SK-N-SH (cell line): ENCODE measurements at regions not wholly inside any gene's neighbourhood (a gene's known extent, or its start where the extent isn't known, plus 50 kb on each side); places are given as distances from the start of the nearest gene placed in this dataset.

ENCODE experiments used
- CTCF ChIA-PET: fragments of 300-600, 350-600 bp; formaldehyde crosslinking; extraction: SDS; loops from one replicate; lab custom pipeline; 2021; lab: Yijun Ruan, JAX
- POLR2A ChIA-PET: fragments of 350-600 bp; sonication (Branson Sonifier 250); formaldehyde crosslinking; extraction: SDS; loops from one replicate; lab custom pipeline; 2020; ENCODE audit warnings: antibody characterized with exemption, inconsistent platforms; lab: Yijun Ruan, JAX
- DNase-seq: peaks from one replicate; pipeline ENCODE4 v3.0.0; 2012
- H2AFZ ChIP-seq: fragments of 200-600 bp; sonication (generic); 2 replicates; pipeline ENCODE4 v1.8.1; 2016; ENCODE audit warnings: antibody characterized with exemption, mild to moderate bottlenecking, low read depth
- H3F3A ChIP-seq: fragments of 200-600 bp; sonication (generic); replicated peaks from 2 replicates; pipeline ENCODE3; 2016; ENCODE audit warnings: antibody characterized with exemption, mild to moderate bottlenecking; ENCODE audit not compliant: insufficient read depth
- H3K27ac ChIP-seq, 2 experiments: fragments of 200-500 bp in 1 of 2; fragments of 200-600 bp in 1 of 2; sonication (Bioruptor generic) in 1 of 2; sonication (generic), shearing (Covaris generic) in 1 of 2; 2 replicates each; pipeline versions ENCODE4 v1.5.1 to v1.6.1; 2014 to 2016; ENCODE audit warnings: low read depth in 2 of 2, inconsistent platforms in 1 of 2, low read length in 1 of 2, mild to moderate bottlenecking in 1 of 2, mixed read lengths in 1 of 2
- H3K27me3 ChIP-seq: fragments of 200-600 bp; sonication (generic), shearing (Covaris generic); 2 replicates; pipeline ENCODE4 v1.6.1; 2016; ENCODE audit warnings: mixed run types; ENCODE audit not compliant: insufficient read depth
- H3K36me3 ChIP-seq, 2 experiments: fragments of 200-500 bp in 1 of 2; fragments of 200-600 bp in 1 of 2; sonication (Bioruptor generic) in 1 of 2; sonication (generic) in 1 of 2; replicated peaks in 1 of 2; 2 replicates each; pipeline versions ENCODE3 to v1.5.1; 2014 to 2016; ENCODE audit warnings: low read length in 1 of 2, mild to moderate bottlenecking in 1 of 2; ENCODE audit not compliant: insufficient read depth in 2 of 2, control insufficient read depth in 1 of 2
- H3K4me1 ChIP-seq, 2 experiments: fragments of 200-500 bp in 1 of 2; fragments of 200-600 bp in 1 of 2; sonication (Bioruptor generic) in 1 of 2; sonication (generic), shearing (Covaris generic) in 1 of 2; 2 replicates each; pipeline versions ENCODE4 v1.5.1 to v1.6.1; 2014 to 2016; ENCODE audit warnings: low read depth in 1 of 2, low read length in 1 of 2, mixed run types in 1 of 2; ENCODE audit not compliant: insufficient read depth in 2 of 2, control insufficient read depth in 1 of 2
- H3K4me2 ChIP-seq: fragments of 200-600 bp; sonication (generic), shearing (Covaris generic); 2 replicates; pipeline ENCODE4 v1.6.1; 2017; ENCODE audit warnings: mixed run types
- H3K4me3 ChIP-seq, 2 experiments: fragments of 200-500 bp in 1 of 2; fragments of 200-600 bp in 1 of 2; sonication (Bioruptor generic) in 1 of 2; sonication (generic), shearing (Covaris generic) in 1 of 2; 2 replicates each; pipeline versions ENCODE4 v1.5.1 to v1.8.1; 2014 to 2016; ENCODE audit warnings: low read depth in 2 of 2, inconsistent platforms in 1 of 2, low read length in 1 of 2, mild to moderate bottlenecking in 1 of 2, mixed read lengths in 1 of 2, moderate library complexity in 1 of 2
- H3K79me2 ChIP-seq: fragments of 200-600 bp; sonication (generic); 2 replicates; pipeline ENCODE4 v1.8.1; 2017; ENCODE audit warnings: mild to moderate bottlenecking; ENCODE audit not compliant: insufficient read depth
- H3K9ac ChIP-seq: fragments of 200-600 bp; sonication (generic); 2 replicates; pipeline ENCODE4 v1.6.1; 2017; ENCODE audit warnings: mixed run types
- H3K9me2 ChIP-seq: fragments of 200-600 bp; sonication (generic); 2 replicates; pipeline ENCODE4 v1.6.1; 2017; ENCODE audit warnings: mixed run types
- H3K9me3 ChIP-seq: fragments of 200-600 bp; sonication (generic); 2 replicates; pipeline ENCODE4 v1.6.1; 2017; ENCODE audit warnings: mixed run types, mild to moderate bottlenecking, moderate library complexity
- H4K20me1 ChIP-seq: fragments of 200-600 bp; sonication (generic); 2 replicates; pipeline ENCODE4 v1.6.1; 2017; ENCODE audit warnings: mild to moderate bottlenecking, mixed run types; ENCODE audit not compliant: insufficient read depth
- CHD2 ChIP-seq: fragments of 150-350 bp; IDR thresholded peaks from 2 replicates; pipeline ENCODE4 v1.6.1; 2018; ENCODE audit warnings: low read length; ENCODE audit not compliant: partially characterized antibody
- ELF1 ChIP-seq: IDR thresholded peaks from 2 replicates; pipeline ENCODE4 v1.4.0; 2012
- FOXM1 ChIP-seq: IDR thresholded peaks from 2 replicates; pipeline ENCODE4 v1.4.0; 2012; ENCODE audit warnings: low read depth, mild to moderate bottlenecking
- MAX ChIP-seq: IDR thresholded peaks from 2 replicates; pipeline ENCODE4 v1.4.0; 2012; ENCODE audit warnings: low read depth
- MXI1 ChIP-seq: IDR thresholded peaks from 2 replicates; pipeline ENCODE4 v1.6.1; 2012; ENCODE audit warnings: mild to moderate bottlenecking, low read depth, low read length, improper control_type of control experiment
- NFIC ChIP-seq: IDR thresholded peaks from 2 replicates; pipeline ENCODE4 v1.4.0; 2012; ENCODE audit warnings: borderline replicate concordance
- PBX3 ChIP-seq: IDR thresholded peaks from 2 replicates; pipeline ENCODE4; 2012
- RAD21 ChIP-seq: IDR thresholded peaks from 2 replicates; pipeline ENCODE4 v1.6.1; 2012; ENCODE audit warnings: mild to moderate bottlenecking, low read length
- TAF1 ChIP-seq: IDR thresholded peaks from 2 replicates; pipeline ENCODE4 v1.6.1; 2012; ENCODE audit warnings: low read depth, mild to moderate bottlenecking, low read length, moderate library complexity, borderline replicate concordance
- TCF12 ChIP-seq: IDR thresholded peaks from 2 replicates; pipeline ENCODE4 v1.4.0; 2012
- TEAD4 ChIP-seq: IDR thresholded peaks from 2 replicates; pipeline ENCODE4 v1.4.0; 2012; ENCODE audit warnings: mild to moderate bottlenecking, borderline replicate concordance; ENCODE audit not compliant: insufficient read depth
- USF1 ChIP-seq: IDR thresholded peaks from 2 replicates; pipeline ENCODE4 v1.4.0; 2012; ENCODE audit warnings: low read depth, borderline replicate concordance
- YY1 ChIP-seq: IDR thresholded peaks from 2 replicates; pipeline ENCODE4 v1.4.0; 2012; ENCODE audit warnings: low read depth, mild to moderate bottlenecking
- ZBTB33 ChIP-seq: IDR thresholded peaks from 2 replicates; pipeline ENCODE4 v1.4.0; 2012; ENCODE audit warnings: low read depth, borderline replicate concordance
- WGBS: methylation state at CpG from one replicate; pipeline ENCODE4 v1.1.6; 2017; ENCODE audit warnings: low lambda C conversion rate; 5-methylcytosine and 5-hydroxymethylcytosine counted together

- 13% methylated on average over 1 of the region's 1 CpG for WGBS
- POLR2A ChIA-PET: no interaction called here
- CTCF ChIA-PET: no interaction called here
These were observed 587.1 kb upstream of the ATXN7L3B start for GRCh38 chr12:73950507-73950906.

GRCh38 chr12:73951956-73952703 is 585.5 kb upstream of the ATXN7L3B start:
- H3K4me3 ChIP-seq: no peak overlapping the region
- H3K79me2 ChIP-seq: no peaks in the 10 kb centered on the region
- H4K20me1 ChIP-seq: no peaks in the 10 kb centered on the region
- no peaks in the 10 kb centered on the region for H3K9me2 ChIP-seq
- no peak overlapping the region for H2AFZ ChIP-seq
- no peaks in the 10 kb centered on the region for H3F3A ChIP-seq
- ChIA-PET POLR2A (no interaction called here), CTCF (no interaction called here)
- H3K4me2 ChIP-seq: no peak overlapping the region
- no peaks in the 10 kb centered on the region for H3K27me3 ChIP-seq
- no peaks in the 10 kb centered on the region for H3K9me3 ChIP-seq
- no peak for TF ChIP-seq MXI1
- TF ChIP-seq ZBTB33: no peak
- TF ChIP-seq FOXM1: no peak
- TF ChIP-seq TCF12: no peak
- TF ChIP-seq ELF1: no peak
- no peak for TF ChIP-seq MAX
- TF ChIP-seq YY1: no peak
- no peak for TF ChIP-seq USF1
- no peak for TF ChIP-seq RAD21
- no peaks in the 10 kb centered on the region for H3K36me3 ChIP-seq
- no peaks in the 10 kb centered on the region for H3K4me1 ChIP-seq
- DNase-seq: no peak
- no peak overlapping the region for H3K27ac ChIP-seq
- WGBS: 7% methylated on average over 3 of the region's 3 CpGs
- H3K9ac ChIP-seq: no peak overlapping the region

More at GRCh38 chr12:73950507-73950906, 587.1 kb upstream of the ATXN7L3B start:
- Histone ChIP-seq H3K79me2 (no peaks in the 10 kb centered on the region), H3K9me2 (no peaks in the 10 kb centered on the region), H3K9ac (no peak overlapping the region), H2AFZ (no peak overlapping the region), H3K9me3 (no peaks in the 10 kb centered on the region), H3K27me3 (no peaks in the 10 kb centered on the region), H3K4me1 (no peaks in the 10 kb centered on the region), H3K36me3 (no peaks in the 10 kb centered on the region), H3K4me2 (no peak overlapping the region), H3F3A (no peaks in the 10 kb centered on the region), H4K20me1 (no peaks in the 10 kb centered on the region), H3K27ac (no peak overlapping the region), H3K4me3 (no peak overlapping the region)
- no peak for DNase-seq
- no peak for TF ChIP-seq CHD2
- no peak for TF ChIP-seq NFIC
- no peak for TF ChIP-seq PBX3
- TF ChIP-seq TAF1: no peak
- no peak for TF ChIP-seq TEAD4
